AG08396 (cell line): ENCODE measurements at regions not wholly inside any gene's neighbourhood (a gene's known extent, or its start where the extent isn't known, plus 50 kb on each side); places are given as distances from the start of the nearest gene placed in this dataset.
"Not testable (repeated sequence)": the region's sequence is repeated elsewhere in the genome, so short reads cannot be mapped to it uniquely, and the experiment has no call there.

Experiments used
- DNase-seq: peaks from one replicate; pipeline ENCODE4 v3.0.0; 2012; ENCODE audit warnings: low spot score, mixed read lengths

GRCh38 chr10:130512936-130513335 lies 376.7 kb downstream of the GLRX3 start:
- no peak for DNase-seq

GRCh38 chr10:130513686-130514476 lies 377.7 kb downstream of the GLRX3 start:
- DNase-seq = no peak

- DNase-seq = no peak
Observed at GRCh38 chr10:130515670-130516069, 379.5 kb downstream of the GLRX3 start.

GRCh38 chr10:130516141-130516735 lies 380.0 kb downstream of the GLRX3 start:
- DNase-seq = no peak

- DNase-seq = not testable (repeated sequence)
Observed at GRCh38 chr10:130518921-130519320, 382.7 kb downstream of the GLRX3 start.

GRCh38 chr10:130519791-130520190 lies 383.6 kb downstream of the GLRX3 start:
- DNase-seq = no peak

GRCh38 chr10:130531312-130531711 lies 395.1 kb downstream of the GLRX3 start:
- DNase-seq = no peak

- no peak for DNase-seq
Observed at GRCh38 chr10:130541090-130541489, 404.9 kb downstream of the GLRX3 start.

- no peak for DNase-seq
Observed at GRCh38 chr10:130542761-130543160, 406.6 kb downstream of the GLRX3 start.

- no peak for DNase-seq
Observed at GRCh38 chr10:130543794-130544193, 407.6 kb downstream of the GLRX3 start.

GRCh38 chr10:130545122-130545521 lies 408.9 kb downstream of the GLRX3 start:
- DNase-seq = no peak

GRCh38 chr10:130545697-130546096 lies 409.5 kb downstream of the GLRX3 start:
- no peak for DNase-seq

GRCh38 chr10:130546841-130547240 lies 410.6 kb downstream of the GLRX3 start:
- no peak for DNase-seq

- no peak for DNase-seq
Observed at GRCh38 chr10:130547368-130547767, 411.2 kb downstream of the GLRX3 start.

- no peak for DNase-seq
Observed at GRCh38 chr10:130550952-130551674, 414.9 kb downstream of the GLRX3 start.

- DNase-seq = no peak
Observed at GRCh38 chr10:130551676-130552075, 415.5 kb downstream of the GLRX3 start.

GRCh38 chr10:130553826-130554225 lies 417.6 kb downstream of the GLRX3 start:
- DNase-seq = no peak

- DNase-seq = no peak
Observed at GRCh38 chr10:130554701-130555410, 418.7 kb downstream of the GLRX3 start.

- DNase-seq = no peak
Observed at GRCh38 chr10:130555411-130555750, 419.2 kb downstream of the GLRX3 start.

GRCh38 chr10:130557181-130557845 lies 421.1 kb downstream of the GLRX3 start:
- no peak for DNase-seq

GRCh38 chr10:130558746-130559546 lies 422.8 kb downstream of the GLRX3 start:
- no peak for DNase-seq
